HK-2 (cell line): ENCODE measurements at regions not wholly inside any gene's neighbourhood (a gene's known extent, or its start where the extent isn't known, plus 50 kb on each side); places are given as distances from the start of the nearest gene placed in this dataset.

Experiments used
- DNase-seq: peaks from one replicate; pipeline ENCODE4 v3.0.0-alpha.2; 2018; ENCODE audit not compliant: unreplicated experiment

- DNase-seq, result no peak
These were observed 99.2 kb upstream of the RAPGEF2 start for GRCh38 chr4:159003420-159004253.

GRCh38 chr4:159006202-159006601, 96.7 kb upstream of the RAPGEF2 start:
- no peak for DNase-seq

- no peak for DNase-seq
These were observed 94.2 kb upstream of the RAPGEF2 start for GRCh38 chr4:159008671-159009070.

GRCh38 chr4:159009521-159009920, 93.4 kb upstream of the RAPGEF2 start:
- no peak for DNase-seq

- no peak for DNase-seq
These were observed 92.8 kb upstream of the RAPGEF2 start for GRCh38 chr4:159010100-159010499.

- peak; percentile 33 for DNase-seq
These were observed 92.2 kb upstream of the RAPGEF2 start for GRCh38 chr4:159010563-159011260.

GRCh38 chr4:159012381-159012780, 90.5 kb upstream of the RAPGEF2 start:
- peak; percentile 36 for DNase-seq

GRCh38 chr4:159013692-159014091, 89.2 kb upstream of the RAPGEF2 start:
- DNase-seq, result no peak

- DNase-seq, result no peak
These were observed 88.0 kb upstream of the RAPGEF2 start for GRCh38 chr4:159014859-159015258.

GRCh38 chr4:159015841-159016240, 87.0 kb upstream of the RAPGEF2 start:
- no peak for DNase-seq

- DNase-seq, result no peak
These were observed 86.3 kb upstream of the RAPGEF2 start for GRCh38 chr4:159016593-159017024.

- no peak for DNase-seq
These were observed 85.4 kb upstream of the RAPGEF2 start for GRCh38 chr4:159017323-159018026.

- DNase-seq, result no peak
These were observed 84.7 kb upstream of the RAPGEF2 start for GRCh38 chr4:159018062-159018629.

- no peak for DNase-seq
These were observed 83.5 kb upstream of the RAPGEF2 start for GRCh38 chr4:159019356-159019755.

GRCh38 chr4:159021597-159022385, 81.1 kb upstream of the RAPGEF2 start:
- DNase-seq, result no peak

- DNase-seq, result no peak
These were observed 79.1 kb upstream of the RAPGEF2 start for GRCh38 chr4:159023741-159024140.

- DNase-seq, result no peak
These were observed 78.6 kb upstream of the RAPGEF2 start for GRCh38 chr4:159024266-159024665.

- DNase-seq, result no peak
These were observed 78.1 kb upstream of the RAPGEF2 start for GRCh38 chr4:159024828-159025227.

GRCh38 chr4:159026329-159026728, 76.5 kb upstream of the RAPGEF2 start:
- DNase-seq, result no peak

GRCh38 chr4:159027535-159027934, 75.3 kb upstream of the RAPGEF2 start:
- no peak for DNase-seq

GRCh38 chr4:159029481-159029880, 73.4 kb upstream of the RAPGEF2 start:
- no peak for DNase-seq
